Smooth muscle cell (in vitro differentiated cells): ENCODE measurements at regions not wholly inside any gene's neighbourhood (a gene's known extent, or its start where the extent isn't known, plus 50 kb on each side); places are given as distances from the start of the nearest gene placed in this dataset.

Experiments
- DNase-seq: peaks from one replicate; lab custom pipeline; 2025; ENCODE audit not compliant: unreplicated experiment; lab: John Stamatoyannopoulos, UW
- H2AFZ ChIP-seq: fragments of 200-600 bp; sonication (generic); 2 replicates; pipeline ENCODE4 v1.6.0; 2016; ENCODE audit warnings: antibody characterized with exemption, low read depth, mild to moderate bottlenecking
- H3F3A ChIP-seq: fragments of 200-600 bp; sonication (generic); 2 replicates; pipeline ENCODE4 v1.6.0; 2017; ENCODE audit warnings: antibody characterized with exemption, low read depth
- H3K27ac ChIP-seq: fragments of 200-600 bp; sonication (generic); 2 replicates; pipeline ENCODE4 v1.5.1; 2016; ENCODE audit warnings: low read depth, mild to moderate bottlenecking
- H3K27me3 ChIP-seq: fragments of 200-600 bp; sonication (generic); 2 replicates; pipeline ENCODE4 v1.6.1; 2016; ENCODE audit warnings: low read depth, mild to moderate bottlenecking
- H3K36me3 ChIP-seq: fragments of 200-600 bp; sonication (generic); 2 replicates; pipeline ENCODE4 v1.5.1; 2016; ENCODE audit warnings: low read depth
- H3K4me1 ChIP-seq: fragments of 200-600 bp; sonication (generic); 2 replicates; pipeline ENCODE4 v1.5.1; 2016; ENCODE audit warnings: low read depth
- H3K4me2 ChIP-seq: fragments of 200-600 bp; sonication (generic); 2 replicates; pipeline ENCODE4 v1.6.0; 2016; ENCODE audit warnings: mild to moderate bottlenecking
- H3K4me3 ChIP-seq: fragments of 200-600 bp; sonication (generic); 2 replicates; pipeline ENCODE4 v1.5.1; 2016; ENCODE audit warnings: mild to moderate bottlenecking
- H3K79me2 ChIP-seq: fragments of 200-600 bp; sonication (generic); 2 replicates; pipeline ENCODE4 v1.6.0; 2016; ENCODE audit warnings: low read depth, mild to moderate bottlenecking
- H3K9ac ChIP-seq: fragments of 200-600 bp; sonication (generic); 2 replicates; pipeline ENCODE4 v1.6.0; 2016; ENCODE audit warnings: low read depth
- H3K9me3 ChIP-seq: fragments of 200-600 bp; sonication (generic); replicated peaks from 2 replicates; pipeline ENCODE4 v1.5.1; 2016; ENCODE audit warnings: low read depth
- H4K20me1 ChIP-seq: fragments of 200-600 bp; sonication (generic); 2 replicates; pipeline ENCODE4 v1.6.0; 2016; ENCODE audit warnings: low read depth
- CTCF ChIP-seq: fragments of 200-600 bp; sonication (generic); IDR thresholded peaks from 2 replicates; pipeline ENCODE4 v1.5.1; 2017; ENCODE audit warnings: borderline replicate concordance, mild to moderate bottlenecking, antibody characterized with exemption; ENCODE audit not compliant: insufficient read depth, poor library complexity, severe bottlenecking
- WGBS: methylation state at CpG from one replicate; pipeline ENCODE4 v1.1.7; 2016; ENCODE audit warnings: low lambda C conversion rate; 5-methylcytosine and 5-hydroxymethylcytosine counted together

GRCh38 chr5:12985142-12985541 lies 959.3 kb downstream of the DNAH5 start:
- H3K27ac ChIP-seq, result no peak overlapping the region
- H3K9ac ChIP-seq, result no peak overlapping the region
- no peaks in the 10 kb centered on the region for H3K4me1 ChIP-seq
- H3K4me2 ChIP-seq, result no peak overlapping the region
- no peaks in the 10 kb centered on the region for H3K9me3 ChIP-seq
- no peaks in the 10 kb centered on the region for H3K36me3 ChIP-seq
- 89% methylated on average over 4 of the region's 4 CpGs for WGBS
- H3K4me3 ChIP-seq, result no peak overlapping the region
- no peaks in the 10 kb centered on the region for H3K27me3 ChIP-seq
- H4K20me1 ChIP-seq, result no peaks in the 10 kb centered on the region
- DNase-seq, result no peak
- no peaks in the 10 kb centered on the region for H3K79me2 ChIP-seq
- no peaks in the 10 kb centered on the region for H3F3A ChIP-seq
- H2AFZ ChIP-seq, result no peak overlapping the region
- no peak for TF ChIP-seq CTCF

- 84% methylated on average over 3 of the region's 3 CpGs for WGBS
- Histone ChIP-seq H3K4me2 (no peak overlapping the region), H4K20me1 (no peaks in the 10 kb centered on the region), H3K27me3 (no peaks in the 10 kb centered on the region), H3K4me1 (no peaks in the 10 kb centered on the region), H2AFZ (no peak overlapping the region), H3K79me2 (no peaks in the 10 kb centered on the region), H3K27ac (no peak overlapping the region), H3K36me3 (no peaks in the 10 kb centered on the region), H3K4me3 (no peak overlapping the region), H3K9me3 (no peaks in the 10 kb centered on the region), H3K9ac (no peak overlapping the region), H3F3A (no peaks in the 10 kb centered on the region)
- DNase-seq, result no peak
- no peak for TF ChIP-seq CTCF
These were observed 969.6 kb downstream of the DNAH5 start for GRCh38 chr5:12974856-12975255.

- no peak overlapping the region for H3K4me2 ChIP-seq
- no peaks in the 10 kb centered on the region for H3K27me3 ChIP-seq
- H3F3A ChIP-seq, result no peaks in the 10 kb centered on the region
- TF ChIP-seq CTCF, result no peak
- H3K9ac ChIP-seq, result no peak overlapping the region
- no peak overlapping the region for H2AFZ ChIP-seq
- no peaks in the 10 kb centered on the region for H3K9me3 ChIP-seq
- no peak for DNase-seq
- H3K4me1 ChIP-seq, result no peaks in the 10 kb centered on the region
- H3K79me2 ChIP-seq, result no peaks in the 10 kb centered on the region
- no peaks in the 10 kb centered on the region for H4K20me1 ChIP-seq
- H3K36me3 ChIP-seq, result no peaks in the 10 kb centered on the region
- no peak overlapping the region for H3K4me3 ChIP-seq
- WGBS, result 94% methylated on average over 4 of the region's 4 CpGs
- H3K27ac ChIP-seq, result no peak overlapping the region
These were observed 978.7 kb downstream of the DNAH5 start for GRCh38 chr5:12965804-12966203.

GRCh38 chr5:12959713-12960112 lies 984.8 kb downstream of the DNAH5 start:
- WGBS, result 77% methylated on average over 1 of the region's 1 CpG

More at GRCh38 chr5:12959713-12960112, 984.8 kb downstream of the DNAH5 start:
- TF ChIP-seq CTCF, result no peak
- Histone ChIP-seq H3K79me2 (no peaks in the 10 kb centered on the region), H3K4me3 (no peak overlapping the region), H3K27me3 (no peaks in the 10 kb centered on the region), H3K36me3 (no peaks in the 10 kb centered on the region), H3K4me2 (no peak overlapping the region), H4K20me1 (no peaks in the 10 kb centered on the region), H3K9ac (no peak overlapping the region), H3F3A (no peaks in the 10 kb centered on the region), H3K4me1 (no peaks in the 10 kb centered on the region), H2AFZ (no peak overlapping the region), H3K9me3 (no peaks in the 10 kb centered on the region), H3K27ac (no peak overlapping the region)
- DNase-seq, result no peak
